DOHH2 (cell line): ENCODE measurements at regions not wholly inside any gene's neighbourhood (a gene's known extent, or its start where the extent isn't known, plus 50 kb on each side); places are given as distances from the start of the nearest gene placed in this dataset.

Experiments used
- H3F3A ChIP-seq: fragments of 200-600 bp; sonication (generic), shearing (Covaris generic); 2 replicates; pipeline ENCODE4 v1.6.0; 2016; ENCODE audit warnings: antibody characterized with exemption, mild to moderate bottlenecking; ENCODE audit not compliant: control insufficient read depth, insufficient read depth
- H3K27ac ChIP-seq: fragments of 200-600 bp; sonication (generic); 2 replicates; pipeline ENCODE4 v1.5.1; 2014; ENCODE audit warnings: low read depth, mild to moderate bottlenecking, low read length, moderate library complexity
- H3K27me3 ChIP-seq: fragments of 200-600 bp; sonication (generic); 2 replicates; pipeline ENCODE4 v1.6.1; 2014; ENCODE audit warnings: mild to moderate bottlenecking, low read length, mixed read lengths; ENCODE audit not compliant: control insufficient read depth
- H3K36me3 ChIP-seq: fragments of 200-600 bp; sonication (generic); 2 replicates; pipeline ENCODE4 v1.6.1; 2014; ENCODE audit warnings: mild to moderate bottlenecking, low read length, moderate library complexity, mixed read lengths; ENCODE audit not compliant: control insufficient read depth
- H3K4me1 ChIP-seq: fragments of 200-600 bp; sonication (generic); 2 replicates; pipeline ENCODE4 v1.6.1; 2014; ENCODE audit warnings: mild to moderate bottlenecking, low read length, mixed read lengths; ENCODE audit not compliant: control insufficient read depth
- H3K4me2 ChIP-seq: fragments of 200-600 bp; sonication (generic); 2 replicates; pipeline ENCODE4 v1.6.0; 2014; ENCODE audit warnings: mild to moderate bottlenecking, low read length, moderate library complexity
- H3K4me3 ChIP-seq: fragments of 200-600 bp; sonication (generic); 2 replicates; pipeline ENCODE4 v1.5.1; 2014; ENCODE audit warnings: mild to moderate bottlenecking, low read length, mixed read lengths
- H3K79me2 ChIP-seq: fragments of 200-600 bp; sonication (generic); 2 replicates; pipeline ENCODE4 v1.6.1; 2014; ENCODE audit warnings: mild to moderate bottlenecking, low read length, mixed read lengths; ENCODE audit not compliant: control insufficient read depth
- H3K9me2 ChIP-seq: fragments of 200-600 bp; sonication (generic); replicated peaks from 2 replicates; pipeline ENCODE4 v1.6.1; 2014; ENCODE audit warnings: mild to moderate bottlenecking, low read length, mixed read lengths; ENCODE audit not compliant: control insufficient read depth
- H3K9me3 ChIP-seq: fragments of 200-600 bp; sonication (generic); 2 replicates; pipeline ENCODE4 v1.6.1; 2014; ENCODE audit warnings: antibody characterized with exemption, low read length, mixed read lengths; ENCODE audit not compliant: control insufficient read depth, insufficient read depth
- H4K20me1 ChIP-seq: fragments of 200-600 bp; sonication (generic); 2 replicates; pipeline ENCODE4 v1.6.0; 2014; ENCODE audit warnings: low read depth, mild to moderate bottlenecking, antibody characterized with exemption, low read length, moderate library complexity; ENCODE audit not compliant: control insufficient read depth, insufficient read depth
- EZH2phosphoT487 ChIP-seq: fragments of 200-600 bp; sonication (generic); IDR thresholded peaks from 2 replicates; pipeline ENCODE4 v1.6.1; 2017; ENCODE audit warnings: borderline replicate concordance, mild to moderate bottlenecking, antibody characterized with exemption, low read length, moderate library complexity, mixed read lengths
- TF ChIP-seq, protein P1 (sequence below): fragments of 200-600 bp; sonication (generic); IDR thresholded peaks from one replicate; pipeline ENCODE4 v1.5.1; 2014; ENCODE audit warnings: antibody characterized with exemption, mild to moderate bottlenecking, low read depth, low read length; ENCODE audit not compliant: poor library complexity, severe bottlenecking

DNA sequence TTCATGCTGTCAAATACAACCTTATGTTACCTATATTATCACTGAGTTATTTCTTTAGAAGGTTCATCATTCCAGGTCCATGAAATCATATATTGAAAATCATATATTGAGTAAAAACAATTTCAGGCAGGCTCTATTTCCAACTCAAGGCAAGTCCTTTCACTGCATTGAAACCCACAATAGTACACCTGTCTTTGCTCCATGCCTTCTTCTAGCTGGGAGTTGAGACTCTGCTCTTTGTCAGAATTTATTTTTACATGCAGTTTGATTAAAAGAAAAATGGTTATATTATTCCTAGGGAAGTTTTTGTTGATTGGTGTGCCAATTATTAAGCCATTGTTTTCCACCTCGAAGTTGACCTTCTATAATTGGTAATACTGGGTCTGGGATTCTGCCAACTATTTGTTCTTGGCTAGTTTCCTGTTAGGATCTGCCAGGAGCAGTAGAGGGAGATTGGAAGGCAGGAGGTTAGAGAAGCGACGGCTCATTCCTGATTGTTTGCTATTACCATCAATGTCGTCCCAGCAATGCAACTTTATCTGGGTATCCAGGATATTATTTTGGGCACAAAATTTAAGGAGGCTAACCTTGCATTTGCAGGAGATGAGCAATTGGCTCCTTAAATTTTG is 79.5 kb upstream of the MIS18BP1 start:
- Histone ChIP-seq H3K4me2 (no peak overlapping the region), H4K20me1 (no peaks in the 10 kb centered on the region), H3K9me3 (no peaks in the 10 kb centered on the region; the same call in 1 of the 2 replicates), H3F3A (no peaks in the 10 kb centered on the region), H3K9me2 (no peaks in the 10 kb centered on the region), H3K4me1 (no peaks in the 10 kb centered on the region), H3K27ac (no peak overlapping the region), H3K27me3 (no peaks in the 10 kb centered on the region), H3K79me2 (no peaks in the 10 kb centered on the region), H3K36me3 (no peaks in the 10 kb centered on the region), H3K4me3 (no peak overlapping the region)
- TF ChIP-seq, protein P1, sequence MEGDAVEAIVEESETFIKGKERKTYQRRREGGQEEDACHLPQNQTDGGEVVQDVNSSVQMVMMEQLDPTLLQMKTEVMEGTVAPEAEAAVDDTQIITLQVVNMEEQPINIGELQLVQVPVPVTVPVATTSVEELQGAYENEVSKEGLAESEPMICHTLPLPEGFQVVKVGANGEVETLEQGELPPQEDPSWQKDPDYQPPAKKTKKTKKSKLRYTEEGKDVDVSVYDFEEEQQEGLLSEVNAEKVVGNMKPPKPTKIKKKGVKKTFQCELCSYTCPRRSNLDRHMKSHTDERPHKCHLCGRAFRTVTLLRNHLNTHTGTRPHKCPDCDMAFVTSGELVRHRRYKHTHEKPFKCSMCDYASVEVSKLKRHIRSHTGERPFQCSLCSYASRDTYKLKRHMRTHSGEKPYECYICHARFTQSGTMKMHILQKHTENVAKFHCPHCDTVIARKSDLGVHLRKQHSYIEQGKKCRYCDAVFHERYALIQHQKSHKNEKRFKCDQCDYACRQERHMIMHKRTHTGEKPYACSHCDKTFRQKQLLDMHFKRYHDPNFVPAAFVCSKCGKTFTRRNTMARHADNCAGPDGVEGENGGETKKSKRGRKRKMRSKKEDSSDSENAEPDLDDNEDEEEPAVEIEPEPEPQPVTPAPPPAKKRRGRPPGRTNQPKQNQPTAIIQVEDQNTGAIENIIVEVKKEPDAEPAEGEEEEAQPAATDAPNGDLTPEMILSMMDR: no peak
- no peak for TF ChIP-seq EZH2phosphoT487

DNA sequence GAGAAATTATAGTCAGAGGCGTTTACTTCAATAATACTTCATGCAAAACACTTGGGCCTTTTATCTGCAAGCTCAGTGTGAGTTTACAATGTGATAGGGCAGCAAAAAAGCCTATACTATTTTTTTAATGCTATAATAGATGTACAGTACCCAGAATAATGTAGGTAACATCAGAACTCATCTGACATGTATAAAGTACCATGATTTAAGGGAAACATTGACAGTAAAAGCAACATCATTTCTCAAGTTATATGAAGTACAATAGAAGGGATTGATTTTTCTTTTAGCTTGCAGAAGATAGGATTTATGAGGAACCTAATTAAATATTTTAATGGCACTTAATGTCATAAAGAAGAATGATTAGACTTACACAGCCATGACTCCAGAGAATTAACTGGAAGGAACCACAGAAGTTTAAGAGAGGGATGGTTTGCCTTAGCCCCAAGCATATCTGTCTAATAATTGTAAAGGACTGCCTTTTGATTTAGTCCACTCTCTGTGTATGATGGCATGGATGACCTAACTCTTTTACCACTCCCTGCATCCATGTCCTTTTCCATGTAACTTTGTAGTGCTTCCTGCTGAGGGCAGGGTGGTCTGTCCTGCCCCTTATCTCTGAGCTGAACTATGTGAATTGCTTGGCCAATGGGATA is 55.9 kb upstream of the MIS18BP1 start:
- H3F3A ChIP-seq: no peaks in the 10 kb centered on the region

More for the DNA sequence above, 55.9 kb upstream of the MIS18BP1 start:
- H3K9me3 ChIP-seq: no peaks in the 10 kb centered on the region
- H3K4me3 ChIP-seq: no peak overlapping the region
- no peaks in the 10 kb centered on the region for H4K20me1 ChIP-seq
- TF ChIP-seq, protein P1: no peak
- no peak for TF ChIP-seq EZH2phosphoT487
- no peaks in the 10 kb centered on the region for H3K27me3 ChIP-seq
- no peaks in the 10 kb centered on the region for H3K79me2 ChIP-seq
- no peaks in the 10 kb centered on the region for H3K36me3 ChIP-seq
- H3K4me2 ChIP-seq: no peak overlapping the region
- no peaks in the 10 kb centered on the region for H3K9me2 ChIP-seq
- H3K4me1 ChIP-seq: no peaks in the 10 kb centered on the region
- H3K27ac ChIP-seq: no peak overlapping the region
